Fibroblast of lung (primary cell): ENCODE measurements at regions not wholly inside any gene's neighbourhood (a gene's known extent, or its start where the extent isn't known, plus 50 kb on each side); places are given as distances from the start of the nearest gene placed in this dataset.
A peak's percentile ranks its signal among the peaks of the same experiment; 100 is the strongest.

Experiments used
- DNase-seq, 2 donors: peaks; one replicate each; pipeline versions ENCODE4 v3.0.0 to v3.0.0-alpha.2; 2010; ENCODE audit warnings: low read depth in 2 of 2
- H2AFZ ChIP-seq: 2 replicates; pipeline ENCODE4 v1.5.1; 2012; ENCODE audit warnings: low read length, control low read depth, inconsistent platforms
- H3K27ac ChIP-seq: 2 replicates; pipeline ENCODE4 v1.5.1; 2011; ENCODE audit warnings: low read length, control low read depth; ENCODE audit not compliant: insufficient read depth
- H3K27me3 ChIP-seq: 2 replicates; pipeline ENCODE4 v1.5.1; 2011; ENCODE audit warnings: mild to moderate bottlenecking, low read length; ENCODE audit not compliant: control insufficient read depth, insufficient read depth
- H3K36me3 ChIP-seq: 2 replicates; pipeline ENCODE4 v1.5.1; 2011; ENCODE audit warnings: low read length; ENCODE audit not compliant: control insufficient read depth, insufficient read depth
- H3K4me1 ChIP-seq: 2 replicates; pipeline ENCODE4 v1.5.1; 2011; ENCODE audit warnings: low read length; ENCODE audit not compliant: control insufficient read depth, insufficient read depth; ENCODE audit errors: extremely low read depth
- H3K4me2 ChIP-seq: 2 replicates; pipeline ENCODE4 v1.5.1; 2011; ENCODE audit warnings: low read length, control low read depth; ENCODE audit not compliant: insufficient read depth; ENCODE audit errors: extremely low read depth
- H3K4me3 ChIP-seq, 4 experiments: fragments of 200-600 bp in 1 of 4; sonication (generic) in 1 of 4; replicated peaks in 1 of 4; 2 replicates each; pipeline ENCODE4 v1.5.1; 2011 to 2016; ENCODE audit warnings: low read length in 4 of 4, low read depth in 3 of 4, mild to moderate bottlenecking in 3 of 4, control low read depth in 2 of 4, inconsistent platforms in 1 of 4, mixed read lengths in 1 of 4; ENCODE audit not compliant: insufficient read depth in 1 of 4; ENCODE audit errors: control extremely low read depth in 1 of 4
- H3K79me2 ChIP-seq: 2 replicates; pipeline ENCODE4 v1.5.1; 2012; ENCODE audit warnings: mild to moderate bottlenecking, low read length, inconsistent platforms; ENCODE audit not compliant: control insufficient read depth, insufficient read depth
- H3K9ac ChIP-seq: 2 replicates; pipeline ENCODE4 v1.5.1; 2011; ENCODE audit warnings: mild to moderate bottlenecking, low read length, control low read depth; ENCODE audit not compliant: insufficient read depth
- H3K9me3 ChIP-seq: 2 replicates; pipeline ENCODE4 v1.5.1; 2012; ENCODE audit warnings: low read depth, low read length; ENCODE audit not compliant: control insufficient read depth, insufficient read depth
- H4K20me1 ChIP-seq: 2 replicates; pipeline ENCODE4 v1.5.1; 2011; ENCODE audit warnings: low read length; ENCODE audit not compliant: control insufficient read depth, insufficient read depth; ENCODE audit errors: extremely low read depth
- CTCF ChIP-seq, 2 donors: IDR thresholded peaks in 1 of 2; conservative IDR thresholded peaks in 1 of 2; 1 replicate in 1 of 2; 2 replicates in 1 of 2; pipeline ENCODE4 v1.5.1; 2011 to 2012; ENCODE audit warnings: low read length in 2 of 2, control low read depth in 1 of 2, inconsistent platforms in 1 of 2, low read depth in 1 of 2, mild to moderate bottlenecking in 1 of 2
- EZH2 ChIP-seq: IDR thresholded peaks from 2 replicates; pipeline ENCODE4 v1.5.1; 2012; ENCODE audit warnings: low read length, control low read depth, mild to moderate bottlenecking; ENCODE audit errors: missing control alignments

DNA sequence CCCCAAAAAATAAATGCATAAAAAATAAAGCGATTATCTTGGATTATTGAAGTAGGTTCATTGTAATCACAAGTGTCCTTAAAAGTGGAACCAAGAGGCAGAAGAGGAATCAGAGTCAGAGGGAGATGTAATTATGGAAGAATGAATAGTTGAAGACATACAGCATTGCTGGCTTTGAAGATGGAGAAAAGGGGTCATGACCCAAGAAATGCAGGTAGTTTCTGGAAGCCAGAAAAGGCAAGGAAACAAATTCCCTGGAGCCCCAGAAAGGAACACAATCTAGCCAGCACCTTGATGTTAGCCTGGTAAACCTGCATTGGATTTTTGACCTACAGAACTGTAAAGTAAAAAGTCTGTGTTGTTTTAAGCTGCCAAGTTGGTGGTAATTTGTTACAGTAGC, 57.5 kb upstream of the PTGR2 start:
- peaks cover 31% of the 10 kb centered on the region for H3K4me1 ChIP-seq
- no peak overlapping the region for H3K9ac ChIP-seq
- peaks cover under 1% of the 10 kb centered on the region for H3K79me2 ChIP-seq
- no peaks in the 10 kb centered on the region for H3K36me3 ChIP-seq
- no peaks in the 10 kb centered on the region for H3K27me3 ChIP-seq
- TF ChIP-seq EZH2 (no peak), CTCF (conservative IDR thresholded peaks at IDR 0.05 in 1 of 2, IDR thresholded peaks at IDR 0.05 in 1 of 2; ENCODE audit: low read depth in 1 of 2, low read length in 2 of 2) (no peak)
- H3K4me2 ChIP-seq, result no peak overlapping the region
- H3K4me3 ChIP-seq, result no peak overlapping the region
- H3K27ac ChIP-seq, result peak overlapping the region; percentile 45
- H3K9me3 ChIP-seq, result no peaks in the 10 kb centered on the region
- H2AFZ ChIP-seq, result no peak overlapping the region
- no peak for DNase-seq
- no peaks in the 10 kb centered on the region for H4K20me1 ChIP-seq

GRCh38 chr14:73792481-73792880, 59.1 kb upstream of the PTGR2 start:
- peaks cover 39% of the 10 kb centered on the region for H3K4me1 ChIP-seq
- peaks cover 7% of the 10 kb centered on the region for H3K79me2 ChIP-seq
- no peak overlapping the region for H3K27ac ChIP-seq
- no peaks in the 10 kb centered on the region for H3K9me3 ChIP-seq
- H3K36me3 ChIP-seq, result no peaks in the 10 kb centered on the region
- no peak overlapping the region for H3K4me3 ChIP-seq
- DNase-seq, result no peak
- H2AFZ ChIP-seq, result no peak overlapping the region
- no peak overlapping the region for H3K4me2 ChIP-seq
- no peaks in the 10 kb centered on the region for H4K20me1 ChIP-seq
- TF ChIP-seq EZH2 (no peak), CTCF (conservative IDR thresholded peaks at IDR 0.05 in 1 of 2, IDR thresholded peaks at IDR 0.05 in 1 of 2; ENCODE audit: low read depth in 1 of 2, low read length in 2 of 2) (no peak)
- H3K9ac ChIP-seq, result no peak overlapping the region
- no peaks in the 10 kb centered on the region for H3K27me3 ChIP-seq

DNA sequence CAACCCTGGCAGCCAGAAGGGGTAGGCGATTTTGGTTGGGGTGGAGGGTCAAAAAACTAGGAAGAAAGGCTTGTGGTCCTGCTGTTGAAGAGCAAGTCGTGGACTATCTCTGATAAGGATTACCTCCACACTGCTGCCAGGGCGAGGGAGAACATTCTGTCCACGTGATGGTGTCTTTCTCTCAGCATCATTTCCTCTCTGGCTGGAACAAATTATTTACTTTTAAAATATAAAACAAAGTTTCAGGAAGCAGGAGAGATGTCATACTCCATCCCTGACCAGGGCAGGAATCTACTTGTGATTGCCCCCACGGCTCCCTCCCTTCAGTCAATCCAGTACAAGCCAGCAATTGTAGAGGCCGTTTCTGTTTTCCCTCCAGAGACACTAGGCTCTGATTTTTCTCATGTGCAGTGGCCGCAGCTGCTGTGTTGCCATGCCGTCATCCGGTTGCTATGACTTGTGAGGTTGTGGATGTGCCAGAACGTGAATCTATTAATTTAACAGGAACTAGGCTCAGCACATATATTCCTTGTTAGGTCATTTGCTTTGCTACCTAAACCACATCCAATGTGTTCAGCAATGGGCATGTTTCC, 61.5 kb upstream of the PTGR2 start:
- Histone ChIP-seq H2AFZ (no peak overlapping the region), H3K27me3 (no peaks in the 10 kb centered on the region), H4K20me1 (no peaks in the 10 kb centered on the region), H3K79me2 (peaks cover 15% of the 10 kb centered on the region), H3K4me3 (peak overlapping the region in 1 of 4 experiments; percentile 20), H3K9ac (peak overlapping the region; percentile 67), H3K4me2 (peak overlapping the region; percentile 63), H3K9me3 (no peaks in the 10 kb centered on the region), H3K4me1 (peaks cover 33% of the 10 kb centered on the region), H3K27ac (peak overlapping the region; percentile 96), H3K36me3 (no peaks in the 10 kb centered on the region)
- TF ChIP-seq EZH2 (no peak), CTCF (conservative IDR thresholded peaks at IDR 0.05 in 1 of 2, IDR thresholded peaks at IDR 0.05 in 1 of 2; ENCODE audit: low read depth in 1 of 2, low read length in 2 of 2) (no peak)
- DNase-seq, result peak; percentile 98 to 99
